ENCODE measurements at regions not wholly inside any gene's neighbourhood (a gene's known extent, or its start where the extent isn't known, plus 50 kb on each side); places are given as distances from the start of the nearest gene placed in this dataset.

GRCh38 chr6:129767776-129768485, 58.0 kb upstream of the ARHGAP18 start:
- no peak for TF ChIP-seq EZH2 (IDR thresholded peaks at IDR 0.05; ENCODE audit: insufficient read depth, poor library complexity, severe bottlenecking)
- no peak for TF ChIP-seq EZH2phosphoT487 (IDR thresholded peaks at IDR 0.05; ENCODE audit: insufficient read depth, low read depth)
